Psoas muscle (tissue), 7 donors: ENCODE measurements at regions not wholly inside any gene's neighbourhood (a gene's known extent, or its start where the extent isn't known, plus 50 kb on each side); places are given as distances from the start of the nearest gene placed in this dataset.
"Not testable (repeated sequence)": the region's sequence is repeated elsewhere in the genome, so short reads cannot be mapped to it uniquely, and the experiment has no call there.

ENCODE experiments used
- ATAC-seq, 4 donors: fragments of 200-7000 bp; cut with Tn5 transposase; one replicate each; pipeline ENCODE4 v1.9.1; 2020; ENCODE audit warnings: moderate library complexity in 3 of 4, mild to moderate bottlenecking in 2 of 4
- DNase-seq, 2 donors: peaks; one replicate each; pipeline ENCODE4 v3.0.0-alpha.2; 2020
- H3K27ac ChIP-seq: fragments of 200-600 bp; one replicate; pipeline ENCODE4 v1.8.0; 2022
- H3K27me3 ChIP-seq, 3 donors: fragments of 200-600 bp in 1 of 3; one replicate each; pipeline versions ENCODE4 v1.6.1 to v1.8.0; 2013 to 2022; ENCODE audit warnings: low read length in 2 of 3, mild to moderate bottlenecking in 2 of 3, moderate library complexity in 1 of 3; ENCODE audit not compliant: insufficient read depth in 3 of 3
- H3K36me3 ChIP-seq, 2 donors: fragments of 200-600 bp in 1 of 2; one replicate each; pipeline versions ENCODE4 v1.6.1 to v1.8.0; 2013 to 2022; ENCODE audit warnings: low read depth in 1 of 2, mild to moderate bottlenecking in 1 of 2, moderate library complexity in 1 of 2; ENCODE audit not compliant: insufficient read depth in 1 of 2
- H3K4me1 ChIP-seq: fragments of 200-600 bp; one replicate; pipeline ENCODE4 v1.8.0; 2022
- H3K4me3 ChIP-seq: fragments of 200-600 bp; one replicate; pipeline ENCODE4 v1.8.0; 2022; ENCODE audit warnings: mild to moderate bottlenecking
- H3K9me3 ChIP-seq: fragments of 200-600 bp; one replicate; pipeline ENCODE4 v1.8.0; 2022
- CTCF ChIP-seq: fragments of 200-600 bp; IDR thresholded peaks from one replicate; pipeline ENCODE4 v1.8.0; 2022; ENCODE audit warnings: antibody characterized with exemption
- WGBS, 3 donors: extraction: QIAGEN DNeasy Blood & Tissue Kit; methylation state at CpG; one replicate each; pipeline versions ENCODE4 v1.1.6 to v1.1.7; 2013; 5-methylcytosine and 5-hydroxymethylcytosine counted together
- intact Hi-C, 2 donors: fragments of 100-400 bp; cut with DNase I; formaldehyde crosslinking; loops; one replicate each; pipeline versions ENCODE4 v1.11.0 to v1.14.2; 2022
- donor health status: healthy with polysubstance abuse.
- donor health status: DM: no; HTN: no; CAD: no; lungs with moderate emphysema.
- donor health status: Bipolar disorder and iron deficiency.
- donor health status: healthy.
- donor health status: DM: yes; HTN: yes; CAD: no.
- donor health status: DM: no; HTN: no; CAD: no.
- donor health status: DM: yes; HTN: yes; CAD: no.

GRCh38 chr7:56814911-56815310 lies 317.3 kb downstream of the ZNF479 start:
- DNase-seq: peak in 1 of 2 donors; percentile 16
- H3K36me3 ChIP-seq, H3K4me3 ChIP-seq, H3K9me3 ChIP-seq, intact Hi-C loops, H3K4me1 ChIP-seq, ATAC-seq, H3K27me3 ChIP-seq, H3K27ac ChIP-seq: not testable (repeated sequence)
- 88 to 93% (median 91%) methylated on average over 17 to 19 of the region's 21 CpGs for WGBS, 3 donors

GRCh38 chr7:56814390-56814789 lies 317.8 kb downstream of the ZNF479 start:
- H3K27ac ChIP-seq, H3K9me3 ChIP-seq, ATAC-seq, H3K4me3 ChIP-seq, H3K4me1 ChIP-seq, intact Hi-C loops, H3K27me3 ChIP-seq, H3K36me3 ChIP-seq: not testable (repeated sequence)
- WGBS, 3 donors: 92 to 95% (median 94%) methylated on average over 4 to 21 of the region's 24 CpGs
- peak in 1 of 2 donors; percentile 39 for DNase-seq

GRCh38 chr7:56813975-56814374 lies 318.3 kb downstream of the ZNF479 start:
- H3K9me3 ChIP-seq, H3K4me1 ChIP-seq, H3K27me3 ChIP-seq, H3K27ac ChIP-seq, intact Hi-C loops, DNase-seq, H3K36me3 ChIP-seq, ATAC-seq, H3K4me3 ChIP-seq: not testable (repeated sequence)
- 89 to 92% (median 89%) methylated on average over 3 to 5 of the region's 19 CpGs for WGBS, 3 donors

- H3K9me3 ChIP-seq, intact Hi-C loops, H3K4me1 ChIP-seq, ATAC-seq, H3K4me3 ChIP-seq, H3K36me3 ChIP-seq, H3K27ac ChIP-seq, H3K27me3 ChIP-seq: not testable (repeated sequence)
- whole genome bisulfite sequencing, 3 donors: 81 to 88% (median 86%) methylated on average over 17 to 20 of the region's 20 CpGs
- peak in 1 of 2 donors; percentile 8 for DNase-seq
These were observed 320.6 kb downstream of the ZNF479 start for GRCh38 chr7:56811516-56812070.

- no peaks in the 10 kb centered on the region for H3K9me3 ChIP-seq
- intact Hi-C loops: no loop called here
- H3K27ac ChIP-seq: no peak overlapping the region
- no peak overlapping the region for H3K4me3 ChIP-seq
- no peaks in the 10 kb centered on the region for H3K27me3 ChIP-seq
- WGBS, 3 donors: 87 to 93% (median 92%) methylated on average over 7 to 14 of the region's 14 CpGs
- no peak for TF ChIP-seq CTCF
- no peaks in the 10 kb centered on the region for H3K36me3 ChIP-seq
- DNase-seq (peak in 1 of 2 donors; percentile 24), ATAC-seq (no peak)
- H3K4me1 ChIP-seq: no peaks in the 10 kb centered on the region
These were observed 321.2 kb downstream of the ZNF479 start for GRCh38 chr7:56811081-56811480.

GRCh38 chr7:56810466-56810865 lies 321.8 kb downstream of the ZNF479 start:
- Histone ChIP-seq H3K36me3 (no peaks in the 10 kb centered on the region), H3K4me3 (no peak overlapping the region), H3K27me3 (no peaks in the 10 kb centered on the region), H3K27ac (no peak overlapping the region), H3K4me1 (no peaks in the 10 kb centered on the region), H3K9me3 (no peaks in the 10 kb centered on the region)
- DNase-seq (no peak), ATAC-seq (no peak)
- intact Hi-C loops: no loop called here
- no peak for TF ChIP-seq CTCF
- WGBS, 3 donors: 92 to 96% (median 93%) methylated on average over 10 to 15 of the region's 15 CpGs

- H3K27me3 ChIP-seq, H3K4me3 ChIP-seq, H3K9me3 ChIP-seq, H3K36me3 ChIP-seq, H3K4me1 ChIP-seq, DNase-seq, intact Hi-C loops, ATAC-seq, H3K27ac ChIP-seq: not testable (repeated sequence)
- 87 to 93% (median 92%) methylated on average over 3 to 19 of the region's 19 CpGs for WGBS, 3 donors
These were observed 322.5 kb downstream of the ZNF479 start for GRCh38 chr7:56809734-56810133.

- H3K27me3 ChIP-seq, H3K27ac ChIP-seq, H3K9me3 ChIP-seq, intact Hi-C loops, H3K4me1 ChIP-seq, ATAC-seq, DNase-seq, H3K36me3 ChIP-seq, H3K4me3 ChIP-seq: not testable (repeated sequence)
- WGBS, 3 donors: 86 to 93% (median 92%) methylated on average over 12 to 13 of the region's 13 CpGs
These were observed 327.5 kb downstream of the ZNF479 start for GRCh38 chr7:56804755-56805064.

- H3K27ac ChIP-seq, ATAC-seq, H3K4me3 ChIP-seq, DNase-seq, H3K36me3 ChIP-seq, H3K4me1 ChIP-seq, H3K27me3 ChIP-seq, intact Hi-C loops, H3K9me3 ChIP-seq: not testable (repeated sequence)
- WGBS, 3 donors: 82 to 90% (median 89%) methylated on average over 21 to 30 of the region's 30 CpGs
These were observed 328.1 kb downstream of the ZNF479 start for GRCh38 chr7:56803965-56804754.

- H3K4me1 ChIP-seq, ATAC-seq: not testable (repeated sequence)
- 78 to 88% (median 79%) methylated on average over 8 of the region's 8 CpGs for WGBS, 3 donors
These were observed 328.9 kb downstream of the ZNF479 start for GRCh38 chr7:56803336-56803735.

More at GRCh38 chr7:56803336-56803735, 328.9 kb downstream of the ZNF479 start:
- H3K27ac ChIP-seq, H3K4me3 ChIP-seq, H3K36me3 ChIP-seq, intact Hi-C loops, H3K27me3 ChIP-seq, DNase-seq, H3K9me3 ChIP-seq: not testable (repeated sequence)
